ENCODE measurements at regions not wholly inside any gene's neighbourhood (a gene's known extent, or its start where the extent isn't known, plus 50 kb on each side); places are given as distances from the start of the nearest gene placed in this dataset.
"Not testable (repeated sequence)": the region's sequence is repeated elsewhere in the genome, so short reads cannot be mapped to it uniquely, and the experiment has no call there.

- no peak for DNase-seq (ENCODE audit: low read depth)
Observed at GRCh38 chr10:5268743-5269142, 72.1 kb downstream of the AKR1C4 start.

GRCh38 chr10:5269791-5270190, 73.2 kb downstream of the AKR1C4 start:
- no peak for DNase-seq (ENCODE audit: low read depth)

- DNase-seq (ENCODE audit: low read depth): no peak
Observed at GRCh38 chr10:5271526-5271925, 74.9 kb downstream of the AKR1C4 start.

DNA sequence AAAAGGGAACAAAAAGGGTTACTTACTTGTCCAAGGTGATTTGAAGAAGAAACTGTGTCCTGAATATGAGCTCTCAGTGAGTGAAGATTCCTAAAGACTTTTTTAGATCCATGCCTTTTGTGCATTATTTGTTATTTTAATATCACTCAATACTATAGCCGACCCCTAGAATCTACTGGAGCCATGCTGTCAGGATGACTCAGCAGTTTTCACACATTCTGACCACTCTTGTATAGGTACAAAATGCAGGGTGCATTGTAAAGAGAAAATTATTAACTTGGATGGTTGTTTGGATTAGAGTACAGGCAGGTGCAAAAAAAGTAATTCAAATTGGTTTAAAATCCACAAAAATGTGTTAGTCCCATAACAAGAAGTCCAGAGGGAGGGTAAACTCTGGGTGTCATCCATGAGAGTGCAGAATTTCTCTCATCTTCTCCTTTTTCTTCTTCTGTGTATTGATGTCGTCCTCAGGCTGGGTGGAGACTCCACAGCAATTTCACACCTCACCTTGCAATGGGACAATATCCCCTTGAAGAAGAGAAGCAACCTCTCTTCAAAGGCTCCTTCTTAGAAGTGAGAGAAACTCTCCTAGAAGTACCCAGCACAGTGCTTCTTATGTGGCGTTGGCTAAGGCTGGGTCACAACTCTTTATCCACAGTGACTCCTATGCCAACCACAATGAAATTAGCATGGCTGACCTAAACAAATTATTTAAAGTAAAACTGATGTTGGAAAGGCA, 75.6 kb downstream of the AKR1C4 start:
- DNase-seq (ENCODE audit: low read depth): no peak

DNA sequence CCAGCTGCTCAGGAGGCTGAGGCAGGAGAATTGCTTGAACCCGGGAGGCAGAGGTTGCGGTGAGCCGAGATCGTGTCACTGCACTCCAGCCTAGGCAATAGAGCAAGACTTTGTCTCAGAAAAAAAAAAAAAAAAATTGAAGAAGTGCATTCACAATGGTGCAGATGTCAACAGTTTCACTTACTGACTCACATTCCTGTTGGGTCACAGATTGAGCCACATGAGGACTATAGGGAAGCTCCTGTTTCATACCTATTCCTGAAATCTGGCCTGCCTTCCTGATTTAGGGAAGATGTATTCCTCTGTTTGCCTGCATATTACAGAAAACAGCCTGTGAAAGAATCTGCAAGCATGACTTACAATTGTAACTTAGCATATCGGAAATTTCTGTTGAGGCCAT, 78.2 kb downstream of the AKR1C4 start:
- no peak for DNase-seq (ENCODE audit: low read depth)

DNA sequence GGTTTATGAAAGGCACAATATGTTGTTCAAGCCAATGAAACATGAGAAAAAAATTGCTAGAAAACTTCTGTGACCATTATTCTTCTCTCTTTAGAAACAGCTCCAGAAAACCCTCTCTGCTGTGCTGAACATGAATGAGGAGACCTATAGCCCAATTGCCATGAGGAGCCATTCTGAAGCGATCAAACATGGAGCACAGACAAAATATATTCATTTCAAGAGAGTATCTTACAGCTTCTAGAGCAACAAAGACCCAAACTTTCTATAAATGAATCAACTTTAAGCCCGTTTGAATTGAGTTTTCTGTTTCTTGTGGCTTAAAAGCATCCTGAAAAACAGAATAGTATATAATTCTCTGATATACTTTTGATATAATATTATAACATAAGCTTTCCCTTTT, 83.4 kb upstream of the UCN3 start:
- no peak for DNase-seq (ENCODE audit: low read depth)

- no peak for DNase-seq (ENCODE audit: low read depth)
Observed at GRCh38 chr10:5282137-5282536, 82.6 kb upstream of the UCN3 start.

- DNase-seq (ENCODE audit: low read depth): peak; percentile 35
Observed at GRCh38 chr10:5283305-5284158, 81.2 kb upstream of the UCN3 start.

GRCh38 chr10:5284311-5285057, 80.3 kb upstream of the UCN3 start:
- DNase-seq (ENCODE audit: low read depth): no peak

DNA sequence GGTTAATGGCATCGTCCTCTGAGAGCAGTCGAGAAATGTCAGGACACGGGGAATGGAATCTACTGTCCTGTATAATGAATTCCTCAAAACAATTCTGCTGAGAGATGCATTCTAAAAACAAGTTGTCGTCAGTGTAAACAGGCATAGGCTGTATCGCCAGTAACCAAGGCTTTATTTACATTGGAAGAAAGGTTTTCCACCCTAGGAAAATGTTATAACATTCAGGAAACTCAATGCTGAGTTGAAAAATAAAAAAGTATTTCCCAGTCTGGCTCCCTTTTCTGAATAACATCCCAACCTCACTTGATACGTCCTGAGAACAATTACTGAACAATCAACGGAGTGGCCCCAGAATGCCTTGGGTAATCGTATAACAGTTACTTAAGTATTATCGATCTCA, 79.6 kb upstream of the UCN3 start:
- no peak for DNase-seq (ENCODE audit: low read depth)

- no peak for DNase-seq (ENCODE audit: low read depth)
Observed at GRCh38 chr10:5288359-5288758, 76.4 kb upstream of the UCN3 start.

- not testable (repeated sequence) for DNase-seq (ENCODE audit: low read depth)
Observed at GRCh38 chr10:5289228-5289627, 75.5 kb upstream of the UCN3 start.

DNA sequence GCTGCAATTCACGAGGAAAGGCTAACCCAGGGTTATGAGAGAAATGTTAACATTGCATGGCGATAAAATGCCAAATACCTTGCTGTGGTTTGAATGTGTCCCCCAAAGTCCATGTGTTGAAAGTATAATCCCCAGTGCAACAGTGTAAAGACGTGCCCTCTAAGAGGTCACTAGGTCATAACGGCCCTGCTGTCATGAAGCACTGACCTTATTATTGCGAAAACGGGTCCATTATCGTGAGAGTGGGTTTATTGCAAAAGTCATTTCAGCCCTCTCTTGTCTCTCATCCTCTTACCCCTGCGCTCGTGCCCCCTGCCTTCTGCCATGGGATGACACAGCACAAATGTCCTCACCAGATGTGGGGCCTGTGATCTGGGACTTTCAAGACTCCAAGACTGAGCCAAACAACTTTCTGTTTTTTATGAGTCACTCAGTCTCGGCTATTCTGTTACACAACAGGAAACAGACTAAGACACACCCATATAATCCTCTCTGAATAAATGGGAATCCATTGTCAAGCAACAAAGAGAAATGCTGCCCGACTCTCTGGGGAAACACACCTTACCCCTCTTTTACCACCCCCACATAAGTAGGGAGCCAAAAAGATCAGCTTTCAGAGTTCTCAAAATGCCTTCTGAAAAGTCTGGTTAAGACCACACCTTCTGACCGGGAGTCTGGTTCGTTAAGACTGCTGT, 73.1 kb upstream of the UCN3 start:
- DNase-seq (ENCODE audit: low read depth): no peak

- DNase-seq (ENCODE audit: low read depth): no peak
Observed at GRCh38 chr10:5292196-5292735, 72.5 kb upstream of the UCN3 start.

DNA sequence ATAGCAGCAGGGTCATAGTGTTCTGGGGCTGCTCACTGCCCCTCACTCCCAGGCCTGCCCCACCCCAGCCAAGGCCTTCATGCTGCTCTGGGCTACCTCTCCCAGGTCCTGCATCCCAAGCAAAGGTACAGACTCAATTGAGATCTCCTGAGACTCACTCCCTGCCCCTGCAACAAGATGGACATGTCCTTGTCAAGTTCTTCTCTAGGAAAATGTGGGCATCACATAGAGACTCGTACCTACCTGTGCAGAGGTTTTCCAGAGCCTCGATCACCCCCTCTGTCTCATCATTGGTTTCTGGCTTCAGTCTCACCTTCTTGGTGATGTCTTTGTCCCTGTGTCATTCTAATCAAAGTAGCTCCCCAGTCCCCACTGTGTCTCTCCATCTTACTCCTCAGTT, 71.8 kb upstream of the UCN3 start:
- not testable (repeated sequence) for DNase-seq (ENCODE audit: low read depth)

DNA sequence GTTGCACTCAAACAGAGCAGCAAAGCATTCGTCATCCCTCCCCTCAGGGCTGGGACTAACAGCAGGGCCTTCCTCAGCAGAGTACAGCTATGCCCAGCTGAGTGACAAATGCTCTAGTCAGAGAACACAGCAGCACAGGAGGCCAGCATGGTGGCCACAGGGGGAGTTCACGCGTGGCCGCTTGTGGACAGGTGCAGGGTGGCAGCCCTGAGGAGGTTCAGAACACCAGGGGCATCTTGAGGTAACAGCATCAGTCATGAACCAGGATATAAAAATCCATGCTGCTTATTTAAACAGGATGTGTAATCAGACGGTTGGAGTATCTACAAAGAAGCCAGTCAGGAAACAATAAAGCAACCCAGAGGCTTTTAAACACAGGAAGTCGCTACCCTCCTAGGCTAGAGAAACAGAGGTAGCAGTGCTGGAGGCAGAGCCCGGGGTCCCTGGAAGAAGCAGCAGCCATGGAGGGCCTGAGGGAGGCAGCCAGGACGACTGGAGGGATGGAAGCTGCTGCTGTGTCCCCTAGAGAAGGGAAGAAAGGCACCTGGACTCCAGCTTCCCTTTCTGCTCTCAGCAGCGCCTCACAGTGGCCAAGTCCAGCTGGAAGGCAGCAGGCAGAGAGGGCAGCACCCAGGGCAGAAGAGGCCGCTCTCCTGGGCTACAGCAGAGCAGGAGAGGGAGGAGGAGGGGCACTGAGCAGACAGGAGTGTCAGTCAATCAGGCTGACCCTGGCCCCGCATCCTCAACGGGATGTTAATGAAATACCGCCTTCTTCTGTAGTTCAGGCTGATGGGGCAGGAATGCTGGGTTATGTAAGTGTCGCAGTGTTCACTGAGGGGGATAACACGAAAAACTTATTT, 70.8 kb upstream of the UCN3 start:
- peak; percentile 56 for DNase-seq (ENCODE audit: low read depth)

GRCh38 chr10:5297466-5297865, 67.3 kb upstream of the UCN3 start:
- DNase-seq (ENCODE audit: low read depth): no peak

DNA sequence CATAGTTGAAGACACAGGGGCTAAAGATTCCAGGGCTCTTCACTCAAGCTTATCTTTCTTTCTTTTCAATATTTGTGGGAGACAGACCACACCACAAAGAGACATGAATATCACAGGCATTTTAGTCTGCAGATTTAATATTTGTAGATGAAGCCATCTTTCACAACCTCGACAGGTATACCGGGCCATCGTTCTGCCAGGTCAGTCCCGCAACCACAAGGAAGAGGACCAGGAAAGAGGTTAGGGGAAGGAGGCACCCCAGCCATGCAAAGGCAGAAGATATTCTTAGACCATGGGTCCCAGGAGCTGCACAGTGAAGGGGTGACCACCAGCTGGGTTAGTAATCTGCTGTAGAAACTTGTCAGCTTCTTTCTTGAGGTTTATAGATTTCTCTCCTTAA, 66.8 kb upstream of the UCN3 start:
- DNase-seq (ENCODE audit: low read depth): no peak

GRCh38 chr10:5299950-5300349, 64.8 kb upstream of the UCN3 start:
- no peak for DNase-seq (ENCODE audit: low read depth)

DNA sequence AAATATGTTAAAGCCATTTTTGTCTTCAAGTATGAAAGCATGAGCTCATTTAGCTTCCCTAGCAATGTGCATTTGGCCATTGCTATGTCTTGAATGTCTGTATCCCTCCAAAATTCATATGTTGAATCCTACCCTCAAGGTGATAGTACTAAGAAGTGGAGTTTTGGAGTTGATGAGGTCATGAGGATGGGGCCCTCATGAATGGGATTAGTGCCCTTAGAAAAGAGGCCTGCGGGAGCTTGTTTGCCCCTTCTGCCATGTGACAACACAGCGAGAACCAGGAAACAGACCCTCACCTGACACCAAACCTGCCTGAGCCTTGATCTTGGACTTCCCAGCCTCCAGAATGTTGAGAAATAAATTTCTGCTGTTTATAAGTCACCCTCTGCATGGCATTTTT, 61.3 kb upstream of the UCN3 start:
- no peak for DNase-seq (ENCODE audit: low read depth)

DNA sequence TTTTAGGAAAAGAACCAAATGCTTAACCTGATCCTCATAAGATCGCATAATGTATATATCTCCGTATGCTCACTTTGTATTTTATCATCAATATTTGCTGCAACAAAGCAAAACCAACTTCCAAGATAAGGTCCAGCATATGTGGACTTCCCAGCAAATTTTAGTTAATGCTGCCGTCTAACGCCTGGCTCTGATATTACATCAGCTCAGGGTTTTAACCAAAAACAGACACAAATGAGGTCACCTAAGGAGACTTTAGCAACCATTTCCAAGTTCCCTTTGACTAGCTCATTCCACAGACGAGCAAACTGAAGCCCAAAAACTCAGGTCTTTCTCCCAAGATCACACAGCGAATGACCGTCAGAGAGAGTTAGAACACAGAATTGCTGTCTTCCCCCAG, 59.4 kb upstream of the UCN3 start:
- DNase-seq (ENCODE audit: low read depth): no peak

All from stimulated activated CD8-positive, alpha-beta memory T cell treated with anti-CD3 and anti-CD28 coated beads, Interleukin-15, amount 100 ng/mL, for 1 hour (primary cell).